H1 (cell line): ENCODE measurements at regions not wholly inside any gene's neighbourhood (a gene's known extent, or its start where the extent isn't known, plus 50 kb on each side); places are given as distances from the start of the nearest gene placed in this dataset.

Source experiments
- CTCF ChIA-PET: fragments of 300-600 bp; sonication (Branson Sonifier 250); formaldehyde crosslinking; loops from one replicate; lab custom pipeline; 2021; ENCODE audit not compliant: partially characterized antibody; lab: Charles Lee
- POLR2A ChIA-PET: fragments of 300-600 bp; sonication (Branson Sonifier 250); formaldehyde crosslinking; loops from one replicate; lab custom pipeline; 2021; ENCODE audit warnings: inconsistent platforms; ENCODE audit not compliant: partially characterized antibody; lab: Charles Lee
- DNase-seq, 2 experiments: peaks; one replicate each; pipeline versions ENCODE4 v3.0.0 to v3.0.0-alpha.2; 2010 to 2022; ENCODE audit warnings: low spot score in 2 of 2, low read depth in 1 of 2, mixed read lengths in 1 of 2
- FAIRE-seq: peaks from 2 replicates; lab custom pipeline; 2011; peaks lifted over from hg19 to GRCh38; lab: Jason Lieb, UNC
- H2AFZ ChIP-seq: 2 replicates; pipeline ENCODE4 v1.8.1; 2012; ENCODE audit warnings: low read length, inconsistent platforms
- H2AK5ac ChIP-seq: 2 replicates; pipeline ENCODE4 v1.6.1; 2013; ENCODE audit warnings: low read depth, low read length
- H2BK120ac ChIP-seq: replicated peaks from 2 replicates; pipeline ENCODE3; 2013; ENCODE audit warnings: low read depth, low read length, inconsistent platforms
- H2BK12ac ChIP-seq: 2 replicates; pipeline ENCODE4 v1.6.1; 2013; ENCODE audit warnings: low read depth, low read length
- H2BK15ac ChIP-seq: 2 replicates; pipeline ENCODE4 v1.6.1; 2013; ENCODE audit warnings: low read length
- H2BK20ac ChIP-seq: 2 replicates; pipeline ENCODE4 v1.6.1; 2013; ENCODE audit warnings: low read length
- H2BK5ac ChIP-seq: 2 replicates; pipeline ENCODE4 v1.6.1; 2013; ENCODE audit warnings: low read depth, low read length
- H3K14ac ChIP-seq: 2 replicates; pipeline ENCODE4 v1.6.1; 2013; ENCODE audit warnings: inconsistent platforms; ENCODE audit not compliant: insufficient read length
- H3K18ac ChIP-seq: 2 replicates; pipeline ENCODE4 v1.6.1; 2013; ENCODE audit warnings: low read length; ENCODE audit errors: extremely low read depth
- H3K23ac ChIP-seq: 2 replicates; pipeline ENCODE4 v1.6.1; 2013; ENCODE audit warnings: inconsistent platforms; ENCODE audit not compliant: insufficient read length
- H3K23me2 ChIP-seq: 2 replicates; pipeline ENCODE4 v1.6.1; 2013; ENCODE audit warnings: low read depth, low read length
- H3K27ac ChIP-seq: 2 replicates; pipeline ENCODE4 v1.6.1; 2011; ENCODE audit warnings: low read depth, low read length, inconsistent platforms
- H3K27me3 ChIP-seq, 4 experiments: replicated peaks in 1 of 4; 1 replicate in 1 of 4; 2 replicates in 3 of 4; pipeline versions ENCODE4 v1.6.1 to v1.8.1; 2011 to 2013; ENCODE audit warnings: low read length in 3 of 4, mild to moderate bottlenecking in 3 of 4, inconsistent platforms in 2 of 4, mixed read lengths in 2 of 4, moderate library complexity in 1 of 4; ENCODE audit not compliant: control insufficient read depth in 3 of 4, insufficient read depth in 3 of 4; ENCODE audit errors: extremely low read depth in 1 of 4
- H3K36me3 ChIP-seq, 4 experiments: 2 replicates each; pipeline versions ENCODE4 v1.6.1 to v1.8.1; 2011 to 2013; ENCODE audit warnings: mild to moderate bottlenecking in 4 of 4, low read length in 3 of 4, moderate library complexity in 2 of 4, control low read depth in 1 of 4, inconsistent platforms in 1 of 4; ENCODE audit not compliant: insufficient read depth in 4 of 4, control insufficient read depth in 2 of 4
- H3K4ac ChIP-seq: replicated peaks from 2 replicates; pipeline ENCODE3; 2013; ENCODE audit warnings: low read length, low read depth, mixed read lengths, inconsistent platforms; ENCODE audit not compliant: insufficient read length
- H3K4me1 ChIP-seq, 4 experiments: replicated peaks in 1 of 4; 1 replicate in 1 of 4; 2 replicates in 3 of 4; pipeline versions ENCODE4 v1.6.1 to v1.8.1; 2011 to 2013; ENCODE audit warnings: low read length in 3 of 4, inconsistent platforms in 2 of 4, mixed read lengths in 1 of 4; ENCODE audit not compliant: insufficient read depth in 4 of 4, control insufficient read depth in 3 of 4
- H3K4me2 ChIP-seq, 2 experiments: 2 replicates each; pipeline versions ENCODE4 v1.6.1 to v1.8.1; 2011 to 2013; ENCODE audit warnings: low read depth in 2 of 2, low read length in 2 of 2, control low read depth in 1 of 2, inconsistent platforms in 1 of 2, mild to moderate bottlenecking in 1 of 2; ENCODE audit not compliant: insufficient read depth in 1 of 2
- H3K4me3 ChIP-seq, 4 experiments: fragments of 200-600, 300-600 bp in 1 of 4; sonication (generic), shearing (Covaris generic), sonication (Bioruptor Twin) in 1 of 4; 2 replicates each; pipeline versions ENCODE4 v1.5.1 to v1.8.1; 2011 to 2016; ENCODE audit warnings: low read length in 4 of 4, low read depth in 3 of 4, control low read depth in 2 of 4, inconsistent platforms in 2 of 4, mild to moderate bottlenecking in 2 of 4, mixed read lengths in 1 of 4, moderate library complexity in 1 of 4; ENCODE audit not compliant: insufficient read depth in 2 of 4; ENCODE audit errors: extremely low read depth in 1 of 4
- H3K56ac ChIP-seq: replicated peaks from 2 replicates; pipeline ENCODE3; 2013; ENCODE audit warnings: low read depth, mild to moderate bottlenecking, mixed read lengths, low read length, inconsistent platforms; ENCODE audit not compliant: insufficient read length
- H3K79me1 ChIP-seq: 2 replicates; pipeline ENCODE4 v1.6.1; 2013; ENCODE audit warnings: low read depth, low read length, control low read depth
- H3K79me2 ChIP-seq, 2 experiments: 2 replicates each; pipeline versions ENCODE4 v1.6.1 to v1.8.1; 2012 to 2013; ENCODE audit warnings: low read length in 2 of 2, mild to moderate bottlenecking in 2 of 2, inconsistent platforms in 1 of 2; ENCODE audit not compliant: insufficient read depth in 2 of 2, control insufficient read depth in 1 of 2
- H3K9ac ChIP-seq, 4 experiments: replicated peaks in 1 of 4; 1 replicate in 1 of 4; 2 replicates in 3 of 4; pipeline versions ENCODE4 v1.6.1 to v1.8.1; 2011 to 2013; ENCODE audit warnings: low read depth in 3 of 4, low read length in 3 of 4, control low read depth in 2 of 4, mild to moderate bottlenecking in 2 of 4, moderate library complexity in 2 of 4, inconsistent platforms in 1 of 4; ENCODE audit errors: extremely low read depth in 1 of 4
- H3K9me3 ChIP-seq, 2 experiments: 2 replicates each; pipeline versions ENCODE4 v1.6.1 to v1.8.1; 2012 to 2013; ENCODE audit warnings: mild to moderate bottlenecking in 2 of 2, moderate library complexity in 2 of 2, control low read depth in 1 of 2, inconsistent platforms in 1 of 2, low read depth in 1 of 2, low read length in 1 of 2, mixed read lengths in 1 of 2; ENCODE audit not compliant: insufficient read depth in 2 of 2
- H4K20me1 ChIP-seq, 2 experiments: replicated peaks in 1 of 2; 2 replicates each; pipeline versions ENCODE3 to v1.8.1; 2011 to 2013; ENCODE audit warnings: inconsistent platforms in 2 of 2, low read length in 2 of 2, mild to moderate bottlenecking in 1 of 2; ENCODE audit not compliant: insufficient read depth in 2 of 2, control insufficient read depth in 1 of 2
- H4K5ac ChIP-seq: 2 replicates; pipeline ENCODE4 v1.6.1; 2013; ENCODE audit warnings: low read length, low read depth, mixed read lengths, inconsistent platforms; ENCODE audit not compliant: insufficient read length
- H4K8ac ChIP-seq: 2 replicates; pipeline ENCODE4 v1.8.0; 2013; ENCODE audit warnings: mild to moderate bottlenecking, moderate library complexity, low read length, inconsistent platforms; ENCODE audit not compliant: insufficient read depth; ENCODE audit errors: extremely low read depth
- H4K91ac ChIP-seq: replicated peaks from 2 replicates; pipeline ENCODE3; 2013; ENCODE audit warnings: low read length, mixed read lengths, inconsistent platforms; ENCODE audit not compliant: insufficient read length
- EZH2 ChIP-seq: fragments of 200-600 bp; sonication (generic); IDR thresholded peaks from 2 replicates; pipeline ENCODE4 v1.7.1; 2012; ENCODE audit warnings: low read depth, mild to moderate bottlenecking, moderate library complexity, low read length, inconsistent platforms; ENCODE audit not compliant: severe bottlenecking
- NRF1 ChIP-seq: IDR thresholded peaks from 2 replicates; pipeline ENCODE4 v1.6.1; 2011; ENCODE audit warnings: mild to moderate bottlenecking, low read depth, low read length, improper control_type of control experiment
- RBBP5 ChIP-seq: IDR thresholded peaks from 2 replicates; pipeline ENCODE4 v1.7.1; 2012; ENCODE audit warnings: low read depth, mild to moderate bottlenecking, inconsistent platforms, low read length, moderate library complexity, borderline replicate concordance
- WGBS, 2 experiments: shearing (Covaris generic) in 1 of 2; methylation state at CpG; one replicate each; pipeline versions ENCODE4 v1.1.6 to v1.1.7; 2013 to 2015; ENCODE audit warnings: low lambda C conversion rate in 2 of 2, mixed read lengths in 2 of 2, inconsistent platforms in 1 of 2, low coverage in 1 of 2, missing lambda C conversion rate in 1 of 2; ENCODE audit not compliant: insufficient replicate concordance in 2 of 2, insufficient coverage in 1 of 2, insufficient read length in 1 of 2; ENCODE audit errors: extremely low coverage in 1 of 2, missing lambda C conversion rate in 1 of 2; 5-methylcytosine and 5-hydroxymethylcytosine counted together

DNA sequence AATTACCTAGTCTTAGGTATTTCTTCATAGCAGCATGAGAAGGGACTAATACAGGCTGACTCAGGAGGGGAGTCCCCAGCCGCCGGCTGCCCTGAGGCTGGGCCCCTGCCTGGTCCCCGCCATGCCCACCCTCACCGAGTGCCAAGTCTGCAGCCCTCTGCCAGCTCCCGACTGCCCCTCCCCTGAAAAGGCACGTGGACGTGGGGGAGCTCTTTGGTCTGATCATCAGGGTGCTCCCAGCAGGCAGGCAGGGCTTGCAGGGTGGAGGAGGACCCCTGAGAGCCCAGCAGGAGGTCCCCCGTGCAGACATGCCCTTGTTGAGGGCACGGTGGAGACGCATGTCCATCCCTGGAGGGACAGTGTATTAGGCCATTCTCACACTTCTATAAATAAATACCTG is 110.9 kb downstream of the UNCX start:
- no peaks in the 10 kb centered on the region for H3K27me3 ChIP-seq
- 95% methylated on average over 10 of the region's 10 CpGs; no CpG with 5 or more reads in 1 of the 2 experiments for WGBS, 2 experiments
- no peak overlapping the region for H4K5ac ChIP-seq
- POLR2A ChIA-PET = no interaction called here
- no peak overlapping the region for H3K4ac ChIP-seq
- H3K18ac ChIP-seq = no peak overlapping the region
- no peak overlapping the region for H2BK12ac ChIP-seq
- no peak overlapping the region for H2BK5ac ChIP-seq
- H3K9me3 ChIP-seq = no peaks in the 10 kb centered on the region
- no peaks in the 10 kb centered on the region for H3K79me1 ChIP-seq
- TF ChIP-seq RBBP5 (no peak), NRF1 (no peak), EZH2 (no peak)
- H2AK5ac ChIP-seq = no peak overlapping the region
- H3K23ac ChIP-seq = no peak overlapping the region
- H2BK120ac ChIP-seq = no peak overlapping the region
- no peak overlapping the region for H4K91ac ChIP-seq
- H3K4me2 ChIP-seq = no peak overlapping the region
- H2AFZ ChIP-seq = no peak overlapping the region
- no peak overlapping the region for H3K56ac ChIP-seq
- no peak overlapping the region for H3K9ac ChIP-seq
- H3K79me2 ChIP-seq = no peaks in the 10 kb centered on the region
- CTCF ChIA-PET = interaction anchor here (0.6 to 1.5 kb wide), 3 partner anchors 12 to 44 kb away, joined by 3 to 5 read pairs (median 4); no protein-coding TSS in a partner anchor
- no peaks in the 10 kb centered on the region for H3K23me2 ChIP-seq
- no peak overlapping the region for H4K8ac ChIP-seq
- no peak overlapping the region for H3K27ac ChIP-seq
- no peak for FAIRE-seq
- no peaks in the 10 kb centered on the region for H3K36me3 ChIP-seq
- DNase-seq = no peak
- no peaks in the 10 kb centered on the region for H3K4me1 ChIP-seq
- no peak overlapping the region for H2BK15ac ChIP-seq
- H2BK20ac ChIP-seq = no peak overlapping the region
- no peak overlapping the region for H3K14ac ChIP-seq
- no peaks in the 10 kb centered on the region for H4K20me1 ChIP-seq
- H3K4me3 ChIP-seq = no peak overlapping the region
